Keratinocyte (primary cell): ENCODE measurements at regions not wholly inside any gene's neighbourhood (a gene's known extent, or its start where the extent isn't known, plus 50 kb on each side); places are given as distances from the start of the nearest gene placed in this dataset.

Experiments
- DNase-seq: peaks from one replicate; pipeline ENCODE4 v3.0.0-alpha.2; 2011; ENCODE audit warnings: low read depth, missing footprints, low spot score
- FAIRE-seq: peaks from 2 replicates; lab custom pipeline; 2011; peaks lifted over from hg19 to GRCh38; lab: Jason Lieb, UNC
- H2AFZ ChIP-seq: 2 replicates; pipeline ENCODE4 v1.6.0; 2012; ENCODE audit warnings: low read length, control low read depth, inconsistent platforms; ENCODE audit not compliant: control insufficient read depth
- H3K27ac ChIP-seq: 2 replicates; pipeline ENCODE4 v1.5.1; 2011; ENCODE audit warnings: low read length; ENCODE audit not compliant: control insufficient read depth, insufficient read depth
- H3K27me3 ChIP-seq: 3 replicates; pipeline ENCODE4 v1.6.0; 2011; ENCODE audit warnings: low read length; ENCODE audit not compliant: control insufficient read depth, insufficient read depth; ENCODE audit errors: extremely low read depth
- H3K36me3 ChIP-seq, 2 experiments: 2 replicates in 1 of 2; 3 replicates in 1 of 2; pipeline ENCODE4 v1.5.1; 2011; ENCODE audit warnings: low read length in 2 of 2, mild to moderate bottlenecking in 1 of 2; ENCODE audit not compliant: control insufficient read depth in 2 of 2, insufficient read depth in 2 of 2; ENCODE audit errors: extremely low read depth in 1 of 2
- H3K4me1 ChIP-seq: 3 replicates; pipeline ENCODE4 v1.5.1; 2011; ENCODE audit warnings: low read length; ENCODE audit not compliant: control insufficient read depth, insufficient read depth; ENCODE audit errors: extremely low read depth
- H3K4me2 ChIP-seq: 3 replicates; pipeline ENCODE4 v1.6.0; 2011; ENCODE audit warnings: low read depth, low read length; ENCODE audit not compliant: control insufficient read depth, insufficient read depth; ENCODE audit errors: extremely low read depth
- H3K4me3 ChIP-seq, 3 experiments: fragments of 200-600 bp in 1 of 3; sonication (generic) in 1 of 3; 2 replicates in 2 of 3; 3 replicates in 1 of 3; pipeline ENCODE4 v1.5.1; 2011 to 2016; ENCODE audit warnings: low read length in 3 of 3, mild to moderate bottlenecking in 3 of 3, control low read depth in 2 of 3, inconsistent platforms in 1 of 3, low read depth in 1 of 3, mixed read lengths in 1 of 3, mixed run types in 1 of 3, moderate library complexity in 1 of 3; ENCODE audit not compliant: control insufficient read depth in 2 of 3, insufficient read depth in 2 of 3; ENCODE audit errors: extremely low read depth in 1 of 3
- H3K79me2 ChIP-seq: 2 replicates; pipeline ENCODE4 v1.6.0; 2012; ENCODE audit warnings: low read length; ENCODE audit not compliant: control insufficient read depth, insufficient read depth
- H3K9ac ChIP-seq: 3 replicates; pipeline ENCODE4 v1.6.0; 2011; ENCODE audit warnings: low read length; ENCODE audit not compliant: control insufficient read depth, insufficient read depth; ENCODE audit errors: extremely low read depth
- H3K9me1 ChIP-seq: 3 replicates; pipeline ENCODE4 v1.6.0; 2011; ENCODE audit warnings: low read length; ENCODE audit not compliant: control insufficient read depth, insufficient read depth; ENCODE audit errors: extremely low read depth
- H3K9me3 ChIP-seq: 2 replicates; pipeline ENCODE4 v1.5.1; 2012; ENCODE audit warnings: low read depth, low read length; ENCODE audit not compliant: control insufficient read depth
- H4K20me1 ChIP-seq: 3 replicates; pipeline ENCODE4 v1.6.0; 2011; ENCODE audit warnings: low read length; ENCODE audit not compliant: control insufficient read depth, insufficient read depth; ENCODE audit errors: extremely low read depth
- CTCF ChIP-seq, 3 experiments: IDR thresholded peaks in 1 of 3; conservative IDR thresholded peaks in 1 of 3; optimal IDR thresholded peaks in 1 of 3; 2 replicates in 2 of 3; 3 replicates in 1 of 3; pipeline versions ENCODE3 to v1.5.1; 2011; ENCODE audit warnings: low read length in 3 of 3, mild to moderate bottlenecking in 3 of 3, moderate library complexity in 2 of 3, control low read depth in 1 of 3, inconsistent platforms in 1 of 3; ENCODE audit not compliant: insufficient read depth in 2 of 3; ENCODE audit errors: extremely low read depth in 1 of 3
- EZH2 ChIP-seq: IDR thresholded peaks from one replicate; pipeline ENCODE4 v1.6.1; 2012; ENCODE audit warnings: inconsistent platforms, mild to moderate bottlenecking, low read length, moderate library complexity
- dilution Hi-C: fragments of 300-500 bp; cut with MboI; formaldehyde crosslinking; loops from one replicate; pipeline ENCODE4 v1.7.0; 2020; ENCODE audit warnings: low sequenced_read_pairs; ENCODE audit not compliant: extremely low pct_ligation_motif_present

- Histone ChIP-seq H4K20me1 (no peaks in the 10 kb centered on the region), H2AFZ (no peak overlapping the region), H3K27ac (no peak overlapping the region), H3K4me2 (no peak overlapping the region), H3K9ac (no peak overlapping the region), H3K4me3 (no peak overlapping the region), H3K27me3 (no peaks in the 10 kb centered on the region), H3K79me2 (no peaks in the 10 kb centered on the region), H3K9me1 (no peaks in the 10 kb centered on the region), H3K36me3 (no peaks in the 10 kb centered on the region), H3K9me3 (no peaks in the 10 kb centered on the region), H3K4me1 (peaks cover 3% of the 10 kb centered on the region)
- DNase-seq (no peak), FAIRE-seq (no peak)
- TF ChIP-seq EZH2 (no peak), CTCF (optimal IDR thresholded peaks at IDR 0.05 in 1 of 3, IDR thresholded peaks at IDR 0.05 in 1 of 3, conservative IDR thresholded peaks at IDR 0.05 in 1 of 3; ENCODE audit: extremely low read depth in 1 of 3, insufficient read depth in 2 of 3, low read length in 3 of 3) (no peak)
- dilution Hi-C loops = no loop called here
These were observed 61.7 kb upstream of the PSD2 start for GRCh38 chr5:139733698-139734538.

GRCh38 chr5:139734539-139734916, 61.1 kb upstream of the PSD2 start:
- H3K9me3 ChIP-seq = no peaks in the 10 kb centered on the region
- TF ChIP-seq EZH2 (no peak), CTCF (optimal IDR thresholded peaks at IDR 0.05 in 1 of 3, IDR thresholded peaks at IDR 0.05 in 1 of 3, conservative IDR thresholded peaks at IDR 0.05 in 1 of 3; ENCODE audit: extremely low read depth in 1 of 3, insufficient read depth in 2 of 3, low read length in 3 of 3) (no peak)
- H2AFZ ChIP-seq = no peak overlapping the region
- FAIRE-seq = no peak
- H3K9ac ChIP-seq = no peak overlapping the region
- H3K4me1 ChIP-seq = peaks cover 6% of the 10 kb centered on the region
- no peaks in the 10 kb centered on the region for H3K36me3 ChIP-seq
- no peaks in the 10 kb centered on the region for H3K27me3 ChIP-seq
- H3K9me1 ChIP-seq = no peaks in the 10 kb centered on the region
- no peaks in the 10 kb centered on the region for H4K20me1 ChIP-seq
- DNase-seq = no peak
- no peak overlapping the region for H3K4me3 ChIP-seq
- no peak overlapping the region for H3K27ac ChIP-seq
- H3K4me2 ChIP-seq = no peak overlapping the region
- H3K79me2 ChIP-seq = no peaks in the 10 kb centered on the region
- dilution Hi-C loops = no loop called here
